ENCODE measurements at regions not wholly inside any gene's neighbourhood (a gene's known extent, or its start where the extent isn't known, plus 50 kb on each side); places are given as distances from the start of the nearest gene placed in this dataset.

DNA sequence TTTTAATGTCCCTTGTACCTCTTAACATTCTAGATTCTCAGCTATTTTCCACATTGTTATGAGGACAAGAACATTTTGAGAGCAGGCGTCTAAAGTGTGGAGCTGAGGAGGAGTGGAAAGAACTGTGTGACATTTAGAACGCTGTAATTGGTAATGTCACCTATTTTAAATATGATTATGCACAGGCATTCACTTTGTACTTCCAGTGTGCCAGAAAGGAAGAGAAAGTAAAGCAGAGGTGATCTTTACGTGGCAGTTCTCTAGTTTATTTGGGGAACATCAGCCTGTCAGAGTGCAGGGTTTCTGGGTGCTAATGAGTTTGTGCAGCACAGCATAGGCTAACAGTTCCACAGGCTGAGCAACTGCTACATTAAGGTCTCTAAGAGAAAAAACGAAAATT is 498.4 kb upstream of the POM121L12 start:
- TF ChIP-seq CREB1 (IDR thresholded peaks at IDR 0.05; ENCODE audit: low read depth) (no peak), CEBPB (IDR thresholded peaks at IDR 0.05) (no peak), RAD21 (IDR thresholded peaks at IDR 0.05; ENCODE audit: low read depth) (no peak), TEAD4 (IDR thresholded peaks at IDR 0.05) (no peak), YY1 (IDR thresholded peaks at IDR 0.05; ENCODE audit: low read depth) (no peak), TCF12 (IDR thresholded peaks at IDR 0.05; ENCODE audit: low read depth) (no peak), EGR1 (IDR thresholded peaks at IDR 0.05) (no peak), TAF1 (IDR thresholded peaks at IDR 0.05; ENCODE audit: low read depth) (no peak), EP300 (IDR thresholded peaks at IDR 0.05; ENCODE audit: borderline replicate concordance) (no peak), REST (IDR thresholded peaks at IDR 0.05; ENCODE audit: low read depth) (no peak), NFIC (IDR thresholded peaks at IDR 0.05) (no peak)
- TF ChIP-seq, protein P1, sequence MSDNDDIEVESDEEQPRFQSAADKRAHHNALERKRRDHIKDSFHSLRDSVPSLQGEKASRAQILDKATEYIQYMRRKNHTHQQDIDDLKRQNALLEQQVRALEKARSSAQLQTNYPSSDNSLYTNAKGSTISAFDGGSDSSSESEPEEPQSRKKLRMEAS (IDR thresholded peaks at IDR 0.05), result no peak

Measured in Ishikawa (cell line).